ACC112 (cell line): ENCODE measurements at regions not wholly inside any gene's neighbourhood (a gene's known extent, or its start where the extent isn't known, plus 50 kb on each side); places are given as distances from the start of the nearest gene placed in this dataset.

Experiments used
- H2AFZ ChIP-seq: fragments of 200-600 bp; sonication (generic); one replicate; pipeline ENCODE4 v1.6.0; 2017; ENCODE audit warnings: antibody characterized with exemption, low read length; ENCODE audit not compliant: unreplicated experiment
- H3K27ac ChIP-seq: fragments of 200-600 bp; sonication (generic); 2 replicates; pipeline ENCODE4 v1.5.1; 2014; ENCODE audit warnings: low read depth, mild to moderate bottlenecking, antibody characterized with exemption, low read length, moderate library complexity
- H3K27me3 ChIP-seq: fragments of 200-600 bp; sonication (generic); 2 replicates; pipeline ENCODE4 v1.6.1; 2014; ENCODE audit warnings: mild to moderate bottlenecking, antibody characterized with exemption, low read length, moderate library complexity, mixed read lengths; ENCODE audit not compliant: insufficient read depth
- H3K36me3 ChIP-seq: fragments of 200-600 bp; sonication (generic); 2 replicates; pipeline ENCODE4 v1.6.1; 2016; ENCODE audit warnings: mild to moderate bottlenecking, antibody characterized with exemption, low read length, moderate library complexity, mixed read lengths; ENCODE audit not compliant: insufficient read depth
- H3K4me1 ChIP-seq: fragments of 200-600 bp; sonication (generic); one replicate; pipeline ENCODE4 v1.6.1; 2016; ENCODE audit warnings: low read length, mixed read lengths; ENCODE audit not compliant: insufficient read depth, unreplicated experiment, control insufficient read depth
- H3K4me3 ChIP-seq: fragments of 200-600 bp; sonication (generic); 2 replicates; pipeline ENCODE4 v1.5.1; 2014; ENCODE audit warnings: mild to moderate bottlenecking, low read depth, low read length
- H3K79me2 ChIP-seq: fragments of 200-600 bp; sonication (generic); one replicate; pipeline ENCODE4 v1.6.0; 2016; ENCODE audit warnings: low read length; ENCODE audit not compliant: control insufficient read depth, unreplicated experiment, insufficient read depth

GRCh38 chr5:145389047-145389446, 446.1 kb downstream of the PRELID2 start:
- Histone ChIP-seq H2AFZ (no peak overlapping the region), H3K27me3 (no peaks in the 10 kb centered on the region), H3K36me3 (no peaks in the 10 kb centered on the region), H3K27ac (no peak overlapping the region), H3K4me3 (no peak overlapping the region), H3K79me2 (no peaks in the 10 kb centered on the region), H3K4me1 (no peaks in the 10 kb centered on the region)

- Histone ChIP-seq H3K4me3 (no peak overlapping the region), H3K27me3 (no peaks in the 10 kb centered on the region), H3K36me3 (no peaks in the 10 kb centered on the region), H3K79me2 (no peaks in the 10 kb centered on the region), H3K27ac (no peak overlapping the region), H2AFZ (no peak overlapping the region), H3K4me1 (no peaks in the 10 kb centered on the region)
Measured at GRCh38 chr5:145385276-145385675, 449.9 kb downstream of the PRELID2 start.

- Histone ChIP-seq H3K79me2 (no peaks in the 10 kb centered on the region), H3K36me3 (no peaks in the 10 kb centered on the region), H3K4me1 (no peaks in the 10 kb centered on the region), H3K27ac (no peak overlapping the region), H3K27me3 (no peaks in the 10 kb centered on the region), H3K4me3 (no peak overlapping the region), H2AFZ (no peak overlapping the region)
Measured at GRCh38 chr5:145378226-145378625, 456.9 kb downstream of the PRELID2 start.

- Histone ChIP-seq H3K4me1 (no peaks in the 10 kb centered on the region), H2AFZ (no peak overlapping the region), H3K36me3 (no peaks in the 10 kb centered on the region), H3K27me3 (no peaks in the 10 kb centered on the region), H3K4me3 (no peak overlapping the region), H3K27ac (no peak overlapping the region), H3K79me2 (no peaks in the 10 kb centered on the region)
Measured at GRCh38 chr5:145375521-145375920, 459.6 kb downstream of the PRELID2 start.

- Histone ChIP-seq H3K27ac (no peak overlapping the region), H3K27me3 (no peaks in the 10 kb centered on the region), H3K4me3 (no peak overlapping the region), H3K79me2 (no peaks in the 10 kb centered on the region), H2AFZ (no peak overlapping the region), H3K4me1 (peaks cover 46% of the 10 kb centered on the region), H3K36me3 (no peaks in the 10 kb centered on the region; the same call in 1 of the 2 replicates)
Measured at GRCh38 chr5:145365464-145365863, 469.7 kb downstream of the PRELID2 start.

GRCh38 chr5:145362266-145362665, 472.9 kb downstream of the PRELID2 start:
- Histone ChIP-seq H3K79me2 (no peaks in the 10 kb centered on the region), H3K27me3 (no peaks in the 10 kb centered on the region), H3K4me1 (peaks cover 48% of the 10 kb centered on the region), H2AFZ (no peak overlapping the region), H3K27ac (peak overlapping the region; percentile 83), H3K4me3 (no peak overlapping the region; the same call in 1 of the 2 replicates), H3K36me3 (no peaks in the 10 kb centered on the region; the same call in 1 of the 2 replicates)

DNA sequence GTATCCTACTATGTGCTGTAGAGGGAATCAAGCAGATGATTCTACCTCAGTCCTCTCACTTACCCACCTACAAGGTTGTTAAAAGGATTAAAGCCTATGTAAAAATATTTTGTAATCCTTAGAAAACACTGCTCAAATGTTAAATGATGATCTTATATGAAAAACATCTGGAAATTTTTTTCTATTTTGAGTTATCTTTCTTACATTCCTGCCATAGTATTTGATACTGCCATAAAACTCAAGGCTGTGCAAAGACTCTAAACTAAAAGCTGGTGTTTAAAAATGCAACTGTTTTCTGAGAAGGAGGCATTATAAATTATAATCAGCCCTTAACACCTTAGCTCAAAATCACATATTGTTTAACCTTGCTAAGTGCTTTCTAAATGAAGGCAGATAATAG, 474.2 kb downstream of the PRELID2 start:
- H3K27ac ChIP-seq, result peak overlapping the region; percentile 83; the same call in 1 of the 2 replicates
- no peak overlapping the region for H3K4me3 ChIP-seq
- H2AFZ ChIP-seq, result peak overlapping the region; percentile 36
- H3K36me3 ChIP-seq, result no peaks in the 10 kb centered on the region; the same call in none of the 2 replicates
- no peaks in the 10 kb centered on the region for H3K79me2 ChIP-seq
- no peaks in the 10 kb centered on the region for H3K27me3 ChIP-seq
- H3K4me1 ChIP-seq, result peaks cover 52% of the 10 kb centered on the region

GRCh38 chr5:145350513-145350912, 484.6 kb downstream of the PRELID2 start:
- H2AFZ ChIP-seq, result no peak overlapping the region
- H3K4me1 ChIP-seq, result peaks cover 30% of the 10 kb centered on the region
- H3K36me3 ChIP-seq, result no peaks in the 10 kb centered on the region
- H3K79me2 ChIP-seq, result no peaks in the 10 kb centered on the region
- no peak overlapping the region for H3K4me3 ChIP-seq
- H3K27ac ChIP-seq, result no peak overlapping the region
- H3K27me3 ChIP-seq, result no peaks in the 10 kb centered on the region

DNA sequence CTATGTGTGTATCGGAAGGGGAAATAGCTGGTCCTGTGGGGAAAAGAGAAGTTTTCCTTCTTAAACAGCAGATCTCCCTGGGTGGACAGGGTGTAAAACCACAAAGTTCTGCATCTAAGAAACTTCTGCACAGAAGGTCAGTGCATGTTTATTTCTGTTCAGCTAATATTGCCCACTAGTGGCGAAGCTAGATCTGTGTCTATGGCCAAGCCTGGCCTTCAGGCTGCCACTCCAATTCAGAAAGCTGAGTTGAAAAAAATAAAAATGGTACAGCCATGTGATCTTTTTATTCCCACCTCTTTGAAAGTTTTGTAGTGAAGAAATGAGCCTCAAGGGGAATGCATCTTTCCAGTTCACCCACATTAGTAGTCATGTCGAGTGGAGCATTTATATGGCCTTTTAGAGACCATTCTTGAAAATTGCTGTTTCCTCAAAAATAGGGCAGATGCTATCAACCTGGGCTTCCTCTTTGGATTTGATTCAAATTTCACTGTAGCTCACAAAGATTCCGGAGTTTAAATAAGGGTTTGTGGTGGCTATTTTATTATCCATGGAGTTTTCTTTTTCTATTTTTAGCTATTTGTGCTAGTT, 488.0 kb downstream of the PRELID2 start:
- H3K4me3 ChIP-seq, result no peak overlapping the region
- no peaks in the 10 kb centered on the region for H3K27me3 ChIP-seq

GRCh38 chr5:145345511-145346287, 489.4 kb downstream of the PRELID2 start:
- H3K27me3 ChIP-seq, result no peaks in the 10 kb centered on the region
- H3K79me2 ChIP-seq, result no peaks in the 10 kb centered on the region
- H3K4me3 ChIP-seq, result no peak overlapping the region
- peak overlapping the region; percentile 79 for H2AFZ ChIP-seq
- H3K36me3 ChIP-seq, result no peaks in the 10 kb centered on the region
- H3K4me1 ChIP-seq, result peaks cover 29% of the 10 kb centered on the region
- no peak overlapping the region for H3K27ac ChIP-seq

More for the DNA sequence above, 488.0 kb downstream of the PRELID2 start:
- no peaks in the 10 kb centered on the region for H3K79me2 ChIP-seq
- no peaks in the 10 kb centered on the region for H3K36me3 ChIP-seq
- peak overlapping the region; percentile 12; the same call in 1 of the 2 replicates for H3K27ac ChIP-seq
- peak overlapping the region; percentile 79 for H2AFZ ChIP-seq
- peaks cover 32% of the 10 kb centered on the region for H3K4me1 ChIP-seq

DNA sequence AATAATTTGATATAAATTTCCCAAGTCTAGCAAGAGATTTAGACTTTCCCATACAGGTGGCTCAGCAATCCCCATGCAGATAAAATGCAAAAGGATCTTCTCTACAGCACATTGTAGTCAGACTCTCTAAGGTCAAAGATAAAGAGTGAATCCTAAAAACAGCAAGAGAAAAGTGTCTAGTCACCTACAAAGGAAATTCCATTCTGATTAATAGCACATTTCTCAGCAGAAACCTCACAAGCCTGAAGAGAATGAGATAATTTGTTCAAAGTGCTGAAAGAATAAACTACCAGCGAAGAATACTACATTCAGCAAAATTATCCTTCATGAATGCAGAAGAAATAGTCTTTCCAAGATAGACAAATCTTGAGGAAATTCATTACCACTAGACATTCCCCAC, 493.3 kb downstream of the PRELID2 start:
- Histone ChIP-seq H3K27me3 (no peaks in the 10 kb centered on the region), H3K4me3 (no peak overlapping the region), H3K4me1 (peaks cover 15% of the 10 kb centered on the region), H3K27ac (no peak overlapping the region), H3K36me3 (no peaks in the 10 kb centered on the region), H2AFZ (no peak overlapping the region), H3K79me2 (no peaks in the 10 kb centered on the region)
